ENCODE measurements at regions not wholly inside any gene's neighbourhood (a gene's known extent, or its start where the extent isn't known, plus 50 kb on each side); places are given as distances from the start of the nearest gene placed in this dataset.

DNA sequence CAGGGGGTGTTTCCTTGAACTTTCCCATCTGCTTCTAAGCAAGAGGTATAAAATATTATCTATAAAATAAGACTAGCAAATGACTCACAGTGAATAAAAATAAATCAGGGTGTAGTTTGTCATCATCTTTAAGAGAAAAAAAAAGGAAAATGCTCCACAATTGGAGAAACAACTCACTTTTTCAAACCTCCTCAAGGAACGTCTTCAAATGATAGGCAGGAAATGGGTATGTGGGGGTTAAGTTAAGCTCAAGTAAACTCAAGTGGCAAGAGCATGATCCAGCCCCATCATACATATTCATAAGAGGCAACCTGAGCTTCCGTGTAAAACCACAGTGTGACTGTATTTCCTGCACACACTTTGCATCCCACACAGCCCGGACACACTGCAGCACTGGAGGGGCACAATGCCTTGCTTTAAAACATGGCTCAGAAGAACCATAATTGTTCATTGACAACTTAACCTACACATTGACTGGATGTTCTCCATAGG, 58.5 kb upstream of the CEP85L start:
- TF ChIP-seq POLR2AphosphoS5 (IDR thresholded peaks at IDR 0.05; ENCODE audit: low read depth), result no peak
- TF ChIP-seq, protein P1, sequence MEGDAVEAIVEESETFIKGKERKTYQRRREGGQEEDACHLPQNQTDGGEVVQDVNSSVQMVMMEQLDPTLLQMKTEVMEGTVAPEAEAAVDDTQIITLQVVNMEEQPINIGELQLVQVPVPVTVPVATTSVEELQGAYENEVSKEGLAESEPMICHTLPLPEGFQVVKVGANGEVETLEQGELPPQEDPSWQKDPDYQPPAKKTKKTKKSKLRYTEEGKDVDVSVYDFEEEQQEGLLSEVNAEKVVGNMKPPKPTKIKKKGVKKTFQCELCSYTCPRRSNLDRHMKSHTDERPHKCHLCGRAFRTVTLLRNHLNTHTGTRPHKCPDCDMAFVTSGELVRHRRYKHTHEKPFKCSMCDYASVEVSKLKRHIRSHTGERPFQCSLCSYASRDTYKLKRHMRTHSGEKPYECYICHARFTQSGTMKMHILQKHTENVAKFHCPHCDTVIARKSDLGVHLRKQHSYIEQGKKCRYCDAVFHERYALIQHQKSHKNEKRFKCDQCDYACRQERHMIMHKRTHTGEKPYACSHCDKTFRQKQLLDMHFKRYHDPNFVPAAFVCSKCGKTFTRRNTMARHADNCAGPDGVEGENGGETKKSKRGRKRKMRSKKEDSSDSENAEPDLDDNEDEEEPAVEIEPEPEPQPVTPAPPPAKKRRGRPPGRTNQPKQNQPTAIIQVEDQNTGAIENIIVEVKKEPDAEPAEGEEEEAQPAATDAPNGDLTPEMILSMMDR (conservative IDR thresholded peaks at IDR 0.05; ENCODE audit: low read depth in 2 of 2), result no peak
- TF ChIP-seq EZH2 (IDR thresholded peaks at IDR 0.05; ENCODE audit: low read depth, unreplicated experiment), result no peak
- TF ChIP-seq, protein P2, sequence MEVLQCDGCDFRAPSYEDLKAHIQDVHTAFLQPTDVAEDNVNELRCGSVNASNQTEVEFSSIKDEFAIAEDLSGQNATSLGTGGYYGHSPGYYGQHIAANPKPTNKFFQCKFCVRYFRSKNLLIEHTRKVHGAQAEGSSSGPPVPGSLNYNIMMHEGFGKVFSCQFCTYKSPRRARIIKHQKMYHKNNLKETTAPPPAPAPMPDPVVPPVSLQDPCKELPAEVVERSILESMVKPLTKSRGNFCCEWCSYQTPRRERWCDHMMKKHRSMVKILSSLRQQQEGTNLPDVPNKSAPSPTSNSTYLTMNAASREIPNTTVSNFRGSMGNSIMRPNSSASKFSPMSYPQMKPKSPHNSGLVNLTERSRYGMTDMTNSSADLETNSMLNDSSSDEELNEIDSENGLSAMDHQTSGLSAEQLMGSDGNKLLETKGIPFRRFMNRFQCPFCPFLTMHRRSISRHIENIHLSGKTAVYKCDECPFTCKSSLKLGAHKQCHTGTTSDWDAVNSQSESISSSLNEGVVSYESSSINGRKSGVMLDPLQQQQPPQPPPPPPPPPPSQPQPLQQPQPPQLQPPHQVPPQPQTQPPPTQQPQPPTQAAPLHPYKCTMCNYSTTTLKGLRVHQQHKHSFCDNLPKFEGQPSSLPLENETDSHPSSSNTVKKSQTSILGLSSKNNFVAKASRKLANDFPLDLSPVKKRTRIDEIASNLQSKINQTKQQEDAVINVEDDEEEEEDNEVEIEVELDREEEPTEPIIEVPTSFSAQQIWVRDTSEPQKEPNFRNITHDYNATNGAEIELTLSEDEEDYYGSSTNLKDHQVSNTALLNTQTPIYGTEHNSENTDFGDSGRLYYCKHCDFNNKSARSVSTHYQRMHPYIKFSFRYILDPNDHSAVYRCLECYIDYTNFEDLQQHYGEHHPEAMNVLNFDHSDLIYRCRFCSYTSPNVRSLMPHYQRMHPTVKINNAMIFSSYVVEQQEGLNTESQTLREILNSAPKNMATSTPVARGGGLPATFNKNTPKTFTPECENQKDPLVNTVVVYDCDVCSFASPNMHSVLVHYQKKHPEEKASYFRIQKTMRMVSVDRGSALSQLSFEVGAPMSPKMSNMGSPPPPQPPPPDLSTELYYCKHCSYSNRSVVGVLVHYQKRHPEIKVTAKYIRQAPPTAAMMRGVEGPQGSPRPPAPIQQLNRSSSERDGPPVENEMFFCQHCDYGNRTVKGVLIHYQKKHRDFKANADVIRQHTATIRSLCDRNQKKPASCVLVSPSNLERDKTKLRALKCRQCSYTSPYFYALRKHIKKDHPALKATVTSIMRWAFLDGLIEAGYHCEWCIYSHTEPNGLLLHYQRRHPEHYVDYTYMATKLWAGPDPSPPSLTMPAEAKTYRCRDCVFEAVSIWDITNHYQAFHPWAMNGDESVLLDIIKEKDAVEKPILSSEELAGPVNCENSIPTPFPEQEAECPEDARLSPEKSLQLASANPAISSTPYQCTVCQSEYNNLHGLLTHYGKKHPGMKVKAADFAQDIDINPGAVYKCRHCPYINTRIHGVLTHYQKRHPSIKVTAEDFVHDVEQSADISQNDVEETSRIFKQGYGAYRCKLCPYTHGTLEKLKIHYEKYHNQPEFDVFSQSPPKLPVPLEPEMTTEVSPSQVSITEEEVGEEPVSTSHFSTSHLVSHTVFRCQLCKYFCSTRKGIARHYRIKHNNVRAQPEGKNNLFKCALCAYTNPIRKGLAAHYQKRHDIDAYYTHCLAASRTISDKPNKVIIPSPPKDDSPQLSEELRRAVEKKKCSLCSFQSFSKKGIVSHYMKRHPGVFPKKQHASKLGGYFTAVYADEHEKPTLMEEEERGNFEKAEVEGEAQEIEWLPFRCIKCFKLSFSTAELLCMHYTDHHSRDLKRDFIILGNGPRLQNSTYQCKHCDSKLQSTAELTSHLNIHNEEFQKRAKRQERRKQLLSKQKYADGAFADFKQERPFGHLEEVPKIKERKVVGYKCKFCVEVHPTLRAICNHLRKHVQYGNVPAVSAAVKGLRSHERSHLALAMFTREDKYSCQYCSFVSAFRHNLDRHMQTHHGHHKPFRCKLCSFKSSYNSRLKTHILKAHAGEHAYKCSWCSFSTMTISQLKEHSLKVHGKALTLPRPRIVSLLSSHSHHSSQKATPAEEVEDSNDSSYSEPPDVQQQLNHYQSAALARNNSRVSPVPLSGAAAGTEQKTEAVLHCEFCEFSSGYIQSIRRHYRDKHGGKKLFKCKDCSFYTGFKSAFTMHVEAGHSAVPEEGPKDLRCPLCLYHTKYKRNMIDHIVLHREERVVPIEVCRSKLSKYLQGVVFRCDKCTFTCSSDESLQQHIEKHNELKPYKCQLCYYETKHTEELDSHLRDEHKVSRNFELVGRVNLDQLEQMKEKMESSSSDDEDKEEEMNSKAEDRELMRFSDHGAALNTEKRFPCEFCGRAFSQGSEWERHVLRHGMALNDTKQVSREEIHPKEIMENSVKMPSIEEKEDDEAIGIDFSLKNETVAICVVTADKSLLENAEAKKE (CRISPR knock-in tag; IDR thresholded peaks at IDR 0.05), result no peak
- no peak for TF ChIP-seq CREB1 (CRISPR knock-in tag; IDR thresholded peaks at IDR 0.05; ENCODE audit: low read depth)
- TF ChIP-seq STAT1 (IDR thresholded peaks at IDR 0.05; ENCODE audit: unreplicated experiment), result no peak
